PC-3 (cell line): ENCODE measurements at regions not wholly inside any gene's neighbourhood (a gene's known extent, or its start where the extent isn't known, plus 50 kb on each side); places are given as distances from the start of the nearest gene placed in this dataset.

Experiments used
- CTCF ChIP-seq: fragments of 300-600 bp; sonication (generic); conservative IDR thresholded peaks from 2 replicates; pipeline ENCODE4 v1.5.1; 2017; ENCODE audit warnings: antibody characterized with exemption, low read depth, mild to moderate bottlenecking, low read length
- EZH2 ChIP-seq: fragments of 300-600 bp; sonication (generic); IDR thresholded peaks from one replicate; pipeline ENCODE4 v1.6.1; 2017; ENCODE audit warnings: antibody characterized with exemption, mild to moderate bottlenecking, low read length; ENCODE audit not compliant: unreplicated experiment

- TF ChIP-seq CTCF: no peak
- no peak for TF ChIP-seq EZH2
Measured at GRCh38 chr1:193957556-193958095, 771.2 kb upstream of the B3GALT2 start.
